Heart left ventricle (tissue), 16 donors: ENCODE measurements at regions not wholly inside any gene's neighbourhood (a gene's known extent, or its start where the extent isn't known, plus 50 kb on each side); places are given as distances from the start of the nearest gene placed in this dataset.

Source experiments
- ATAC-seq, 4 donors: fragments of 200-7000 bp; cut with Tn5 transposase; one replicate each; pipeline ENCODE4 v1.9.1; 2020 to 2022; ENCODE audit warnings: moderate library complexity in 4 of 4, mild to moderate bottlenecking in 3 of 4, moderate number of reproducible peaks in 1 of 4
- DNase-seq, 5 donors: peaks; one replicate each; pipeline ENCODE4 v3.0.0-alpha.2; 2020
- H3K27ac ChIP-seq, 12 donors: fragments of 200-600 bp; sonication (generic) in 4 of 12; one replicate each; pipeline versions ENCODE4 v1.5.0 to v1.8.0; 2016 to 2022; ENCODE audit warnings: mild to moderate bottlenecking in 2 of 12
- H3K27me3 ChIP-seq, 9 donors: fragments of 200-600 bp; sonication (generic) in 2 of 9; one replicate each; pipeline versions ENCODE4 v1.5.1 to v1.8.0; 2016 to 2022; ENCODE audit warnings: mild to moderate bottlenecking in 3 of 9
- H3K36me3 ChIP-seq, 9 donors: fragments of 200-600 bp; sonication (generic) in 2 of 9; one replicate each; pipeline versions ENCODE4 v1.5.0 to v1.8.0; 2018 to 2022; ENCODE audit warnings: mild to moderate bottlenecking in 2 of 9
- H3K4me1 ChIP-seq, 12 donors: fragments of 200-600 bp; sonication (generic) in 4 of 12; one replicate each; pipeline versions ENCODE4 v1.5.0 to v1.8.0; 2016 to 2022; ENCODE audit warnings: mild to moderate bottlenecking in 3 of 12
- H3K4me3 ChIP-seq, 12 donors: fragments of 200-600 bp; sonication (generic) in 4 of 12; one replicate each; pipeline versions ENCODE4 v1.5.0 to v1.8.0; 2017 to 2022; ENCODE audit warnings: mild to moderate bottlenecking in 9 of 12, moderate library complexity in 4 of 12
- H3K9me3 ChIP-seq, 12 donors: fragments of 200-600 bp; sonication (generic) in 4 of 12; one replicate each; pipeline versions ENCODE4 v1.5.0 to v1.8.0; 2016 to 2022; ENCODE audit warnings: mild to moderate bottlenecking in 1 of 12
- POLR2A ChIP-seq, 2 donors: fragments of 450-650 bp; IDR thresholded peaks; one replicate each; pipeline ENCODE4 v1.6.1; 2017; ENCODE audit warnings: antibody characterized with exemption in 2 of 2, mild to moderate bottlenecking in 2 of 2, moderate library complexity in 2 of 2
- WGBS, 4 donors: extraction: QIAGEN DNeasy Blood & Tissue Kit in 2 of 4; methylation state at CpG; one replicate each; pipeline versions ENCODE4 v1.1.5 to v1.1.7; 2013 to 2018; 5-methylcytosine and 5-hydroxymethylcytosine counted together
- intact Hi-C, 10 donors: fragments of 100-400 bp; cut with DNase I; formaldehyde crosslinking; loops; one replicate each; pipeline versions ENCODE4 v1.11.1 to v1.14.2; 2022
- TF ChIP-seq, protein P1 (sequence below), 12 donors: fragments of 200-600 bp; sonication (generic) in 4 of 12; IDR thresholded peaks; one replicate each; pipeline versions ENCODE4 v1.5.0 to v1.8.0; 2018 to 2022; ENCODE audit warnings: antibody characterized with exemption in 12 of 12, mild to moderate bottlenecking in 5 of 12
- donor health status: ischemic (EF 13 %, LVEDD 7.1; RV severe dilation, severe dysfunction).
- donor health status: healthy with polysubstance abuse.
- donor health status: DM: no; HTN: yes; CAD: no.
- donor health status: DM: no; HTN: no; CAD: no.
- donor health status: ischemic (EF 25% LVEDD 6.9; RV normal size, moderate dysfunction).
- donor health status: ischemic (EF 25% LVEDD 5.7; RV mildly dilated, moderate dysfunction).
- donor health status: healthy.
- donor health status: DM: yes; HTN: yes; CAD: no.
- donor health status: ischemic (EF 35%, LVEDD 5.7; RV mildly dilated, moderate dysfunction).
- donor health status: nonischemic (EF 11% LVEDD 7.7; RV severe dilation, severe dysfunction).
- donor health status: DM: yes; HTN: yes; CAD: no.
- donor health status: PGD.
- donor health status: ischemic (EF 29% LVEDD 5.4; RV normal size, mild dysfunction).
- donor health status: nonischemic (EF 23%, LVEDD 6.1; RV moderate dilation, normal function).

DNA sequence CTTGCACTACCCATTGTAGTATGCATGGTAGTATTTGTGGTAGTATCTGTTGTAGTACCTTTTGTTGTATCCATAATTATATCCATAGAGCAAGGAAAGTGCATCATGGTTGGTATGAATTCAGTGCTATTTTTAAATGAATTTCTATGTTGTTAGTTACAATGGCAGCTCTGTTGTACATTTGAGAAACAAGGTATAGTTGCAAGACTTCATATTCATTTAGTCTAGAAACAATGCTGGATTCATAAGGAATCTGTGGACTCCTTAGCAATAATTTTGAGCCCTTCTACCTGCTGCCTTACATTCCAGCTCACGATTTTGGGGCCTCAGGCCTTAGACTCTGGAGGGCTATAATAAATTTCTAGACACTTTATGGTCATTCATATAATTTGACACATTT, 141.8 kb downstream of the FAM43A start:
- WGBS, 4 donors = 92 to 100% (median 97%) methylated on average over 1 of the region's 1 CpG
- Histone ChIP-seq H3K27me3 (no peaks in the 10 kb centered on the region), H3K4me1 (peaks cover 3 to 28% (median 19%) of the 10 kb centered on the region in 12 donors), H3K36me3 (no peaks in the 10 kb centered on the region), H3K9me3 (no peaks in the 10 kb centered on the region), H3K4me3 (no peak overlapping the region), H3K27ac (no peak overlapping the region)
- TF ChIP-seq, protein P1, sequence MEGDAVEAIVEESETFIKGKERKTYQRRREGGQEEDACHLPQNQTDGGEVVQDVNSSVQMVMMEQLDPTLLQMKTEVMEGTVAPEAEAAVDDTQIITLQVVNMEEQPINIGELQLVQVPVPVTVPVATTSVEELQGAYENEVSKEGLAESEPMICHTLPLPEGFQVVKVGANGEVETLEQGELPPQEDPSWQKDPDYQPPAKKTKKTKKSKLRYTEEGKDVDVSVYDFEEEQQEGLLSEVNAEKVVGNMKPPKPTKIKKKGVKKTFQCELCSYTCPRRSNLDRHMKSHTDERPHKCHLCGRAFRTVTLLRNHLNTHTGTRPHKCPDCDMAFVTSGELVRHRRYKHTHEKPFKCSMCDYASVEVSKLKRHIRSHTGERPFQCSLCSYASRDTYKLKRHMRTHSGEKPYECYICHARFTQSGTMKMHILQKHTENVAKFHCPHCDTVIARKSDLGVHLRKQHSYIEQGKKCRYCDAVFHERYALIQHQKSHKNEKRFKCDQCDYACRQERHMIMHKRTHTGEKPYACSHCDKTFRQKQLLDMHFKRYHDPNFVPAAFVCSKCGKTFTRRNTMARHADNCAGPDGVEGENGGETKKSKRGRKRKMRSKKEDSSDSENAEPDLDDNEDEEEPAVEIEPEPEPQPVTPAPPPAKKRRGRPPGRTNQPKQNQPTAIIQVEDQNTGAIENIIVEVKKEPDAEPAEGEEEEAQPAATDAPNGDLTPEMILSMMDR (IDR thresholded peaks at IDR 0.05) = no peak
- no peak for TF ChIP-seq POLR2A (IDR thresholded peaks at IDR 0.05)
- DNase-seq (no peak), ATAC-seq (no peak)
- intact Hi-C loops = loop anchor here in 1 of 10 donors (5.0 kb wide), 1 partner anchor 45 kb away; no protein-coding TSS in a partner anchor

DNA sequence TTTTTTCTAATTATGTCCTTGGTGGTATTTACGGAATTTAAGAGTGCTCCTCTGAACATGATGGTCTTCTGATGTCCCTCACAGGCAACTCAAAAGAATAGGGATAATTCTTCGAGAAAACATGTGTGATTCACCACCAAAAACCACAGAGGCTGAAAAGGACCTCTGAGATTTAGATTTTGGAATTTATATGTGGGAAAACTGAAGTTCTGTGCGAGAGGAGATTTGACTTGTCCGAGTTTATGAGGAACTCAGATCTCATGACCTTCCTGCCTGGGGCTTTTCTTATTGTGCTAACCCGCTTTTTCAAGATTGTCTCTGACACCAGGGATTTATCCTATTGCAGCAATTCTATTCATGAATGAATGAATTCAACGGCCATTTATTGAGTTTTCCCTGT, 142.4 kb downstream of the FAM43A start:
- 88 to 95% (median 92%) methylated on average over 6 of the region's 6 CpGs for WGBS, 4 donors
- Histone ChIP-seq H3K27me3 (no peaks in the 10 kb centered on the region), H3K4me3 (no peak overlapping the region), H3K27ac (no peak overlapping the region), H3K36me3 (no peaks in the 10 kb centered on the region), H3K4me1 (peaks cover 3 to 28% (median 19%) of the 10 kb centered on the region in 12 donors), H3K9me3 (no peaks in the 10 kb centered on the region)
- intact Hi-C loops = loop anchor here in 1 of 10 donors (5.0 kb wide), 1 partner anchor 44 kb away; no protein-coding TSS in a partner anchor
- TF ChIP-seq POLR2A (IDR thresholded peaks at IDR 0.05) = no peak
- TF ChIP-seq, protein P1 (IDR thresholded peaks at IDR 0.05) = no peak
- ATAC-seq (no peak), DNase-seq (no peak)

- H3K9me3 ChIP-seq = no peaks in the 10 kb centered on the region
- no peak overlapping the region for H3K4me3 ChIP-seq
- 81 to 96% (median 88%) methylated on average over 4 of the region's 4 CpGs for WGBS, 4 donors
- intact Hi-C loops = loop anchor here in 1 of 10 donors (5.0 kb wide), 1 partner anchor 43 kb away; no protein-coding TSS in a partner anchor
- DNase-seq (no peak), ATAC-seq (no peak)
- TF ChIP-seq, protein P1 (IDR thresholded peaks at IDR 0.05) = no peak
- no peak for TF ChIP-seq POLR2A (IDR thresholded peaks at IDR 0.05)
- H3K27ac ChIP-seq = no peak overlapping the region
- no peaks in the 10 kb centered on the region for H3K27me3 ChIP-seq
- no peaks in the 10 kb centered on the region for H3K36me3 ChIP-seq
- H3K4me1 ChIP-seq = peaks cover 3 to 20% (median 16%) of the 10 kb centered on the region in 12 donors
These were observed 143.2 kb downstream of the FAM43A start for GRCh38 chr3:194828926-194829325.

DNA sequence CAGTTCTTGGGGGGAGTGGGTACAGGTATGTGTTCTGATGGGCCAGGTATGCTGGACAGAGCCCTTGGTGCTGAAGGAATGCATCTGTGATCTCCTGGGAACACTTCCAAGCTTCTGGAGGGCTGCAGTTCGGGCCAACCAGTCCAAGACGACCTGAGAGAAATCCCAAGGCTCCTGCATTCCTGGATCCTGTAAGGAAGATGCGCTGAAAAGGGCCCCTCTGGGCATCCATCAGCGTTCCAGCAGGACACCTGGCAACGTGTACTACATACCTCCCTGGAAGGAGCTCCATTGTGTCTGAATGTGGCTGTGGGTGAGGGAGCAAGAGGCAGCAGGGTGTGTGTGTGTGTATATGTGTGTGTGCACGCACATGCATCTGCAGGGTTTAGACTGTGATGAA, 144.7 kb downstream of the FAM43A start:
- WGBS, 4 donors = 70 to 86% (median 74%) methylated on average over 5 to 6 of the region's 6 CpGs
- Histone ChIP-seq H3K4me3 (no peak overlapping the region), H3K9me3 (no peaks in the 10 kb centered on the region), H3K4me1 (peaks cover 0 to 6% (median 4%) of the 10 kb centered on the region in 12 donors), H3K27me3 (no peaks in the 10 kb centered on the region), H3K27ac (no peak overlapping the region), H3K36me3 (no peaks in the 10 kb centered on the region)
- no peak for DNase-seq
- TF ChIP-seq, protein P1 (IDR thresholded peaks at IDR 0.05) = no peak
- no peak for TF ChIP-seq POLR2A (IDR thresholded peaks at IDR 0.05)
- intact Hi-C loops = no loop called here
- no peak for ATAC-seq
